HepG2 (cell line): ENCODE measurements at regions not wholly inside any gene's neighbourhood (a gene's known extent, or its start where the extent isn't known, plus 50 kb on each side); places are given as distances from the start of the nearest gene placed in this dataset.

ENCODE experiments used
- CBX5 ChIP-seq: sonication (generic); formaldehyde crosslinking; IDR thresholded peaks from 2 replicates; pipeline ENCODE4 v1.4.0; 2020; ENCODE audit warnings: missing genetic modification reagents, borderline replicate concordance
- ESRRA ChIP-seq: sonication (generic); formaldehyde crosslinking; IDR thresholded peaks from 2 replicates; pipeline ENCODE4 v1.5.1; 2020; ENCODE audit warnings: mild to moderate bottlenecking, low read depth, missing genetic modification reagents
- IKZF1 ChIP-seq: fragments of 450-650 bp; IDR thresholded peaks from 2 replicates; pipeline ENCODE4 v1.7.1; 2016
- KLF12 ChIP-seq: sonication (generic); formaldehyde crosslinking; IDR thresholded peaks from 2 replicates; pipeline ENCODE4 v1.4.0; 2020; ENCODE audit warnings: missing genetic modification reagents, borderline replicate concordance
- PITX1 ChIP-seq: sonication (generic); formaldehyde crosslinking; IDR thresholded peaks from 2 replicates; pipeline ENCODE4 v1.5.1; 2020; ENCODE audit warnings: mild to moderate bottlenecking, missing genetic modification reagents
- SOX5 ChIP-seq: IDR thresholded peaks from 2 replicates; pipeline ENCODE4 v1.6.1; 2016; ENCODE audit warnings: borderline replicate concordance
- TAF1 ChIP-seq: sonication (generic); formaldehyde crosslinking; IDR thresholded peaks from 2 replicates; pipeline ENCODE4 v1.4.0; 2020; ENCODE audit warnings: missing genetic modification reagents
- TP53 ChIP-seq: sonication (generic); formaldehyde crosslinking; conservative IDR thresholded peaks from 2 replicates; pipeline ENCODE4 v1.4.0; 2020; ENCODE audit warnings: missing genetic modification reagents
- UBTF ChIP-seq: sonication (generic); formaldehyde crosslinking; IDR thresholded peaks from 2 replicates; pipeline ENCODE4 v1.4.0; 2020; ENCODE audit warnings: mild to moderate bottlenecking, missing genetic modification reagents
- ZNF772 ChIP-seq: sonication (generic); formaldehyde crosslinking; IDR thresholded peaks from 2 replicates; pipeline ENCODE4 v1.5.0; 2020; ENCODE audit warnings: mild to moderate bottlenecking, missing genetic modification reagents

- TF ChIP-seq TP53 (CRISPR knock-in tag) (no peak), TAF1 (CRISPR knock-in tag) (no peak), ZNF772 (CRISPR knock-in tag) (no peak), SOX5 (no peak), PITX1 (CRISPR knock-in tag) (no peak), IKZF1 (no peak), KLF12 (no peak), UBTF (CRISPR knock-in tag) (no peak), ESRRA (CRISPR knock-in tag) (no peak), CBX5 (CRISPR knock-in tag) (no peak)
Measured at GRCh38 chr10:9061871-9062270, 1007.4 kb downstream of the GATA3 start.
